Endothelial cell of umbilical vein (primary cell): ENCODE measurements at regions not wholly inside any gene's neighbourhood (a gene's known extent, or its start where the extent isn't known, plus 50 kb on each side); places are given as distances from the start of the nearest gene placed in this dataset.

Source experiments
- BruUV-seq: library from RNA; stranded (reverse); fragments of 400-500 nt; replicated peaks from 2 replicates; lab custom pipeline; 2021; lab: Mats Ljungman, UMichigan
- CTCF ChIA-PET: fragments of 300-600, 350-600 bp; sonication (Branson Sonifier 250); formaldehyde crosslinking; loops from one replicate; lab custom pipeline; 2021; ENCODE audit warnings: antibody characterized with exemption, inconsistent platforms; lab: Charles Lee
- POLR2A ChIA-PET: fragments of 300-600, 350-600 bp; sonication (Branson Sonifier 250); formaldehyde crosslinking; loops from one replicate; lab custom pipeline; 2021; ENCODE audit warnings: antibody characterized with exemption, inconsistent platforms; lab: Charles Lee
- DNase-seq: peaks from one replicate; pipeline ENCODE4 v3.0.0-alpha.2; 2011; ENCODE audit warnings: low read depth, low spot score
- FAIRE-seq: peaks from 2 replicates; lab custom pipeline; 2011; peaks lifted over from hg19 to GRCh38; lab: Jason Lieb, UNC
- H2AFZ ChIP-seq: 2 replicates; pipeline ENCODE4 v1.6.0; 2012; ENCODE audit warnings: low read depth, low read length, control low read depth, inconsistent platforms
- H3K27ac ChIP-seq: 2 replicates; pipeline ENCODE4 v1.5.1; 2011; ENCODE audit warnings: low read depth, mild to moderate bottlenecking, control low read depth, low read length, moderate library complexity; ENCODE audit not compliant: insufficient read depth
- H3K27me3 ChIP-seq, 2 experiments: 2 replicates each; pipeline versions ENCODE4 v1.6.0 to v1.6.1; 2011; ENCODE audit warnings: low read length in 2 of 2, mixed read lengths in 1 of 2; ENCODE audit not compliant: control insufficient read depth in 2 of 2, insufficient read depth in 2 of 2
- H3K36me3 ChIP-seq, 2 experiments: 2 replicates in 1 of 2; 3 replicates in 1 of 2; pipeline ENCODE4 v1.5.1; 2011; ENCODE audit warnings: low read length in 2 of 2, mild to moderate bottlenecking in 1 of 2, moderate library complexity in 1 of 2; ENCODE audit not compliant: control insufficient read depth in 2 of 2, insufficient read depth in 2 of 2; ENCODE audit errors: extremely low read depth in 1 of 2
- H3K4me1 ChIP-seq: 3 replicates; pipeline ENCODE4 v1.5.1; 2011; ENCODE audit warnings: mild to moderate bottlenecking, low read length; ENCODE audit not compliant: control insufficient read depth, insufficient read depth; ENCODE audit errors: extremely low read depth
- H3K4me2 ChIP-seq: 2 replicates; pipeline ENCODE4 v1.6.1; 2011; ENCODE audit warnings: low read length, control low read depth, mixed read lengths; ENCODE audit not compliant: insufficient read depth
- H3K4me3 ChIP-seq, 3 experiments: fragments of 200-600 bp in 1 of 3; sonication (generic), shearing (Covaris generic) in 1 of 3; replicated peaks in 1 of 3; 2 replicates each; pipeline ENCODE4 v1.5.1; 2011 to 2016; ENCODE audit warnings: control low read depth in 3 of 3, low read length in 3 of 3, mild to moderate bottlenecking in 2 of 3, inconsistent platforms in 1 of 3, low read depth in 1 of 3, moderate library complexity in 1 of 3; ENCODE audit not compliant: insufficient read depth in 1 of 3
- H3K79me2 ChIP-seq: 2 replicates; pipeline ENCODE4 v1.6.0; 2012; ENCODE audit warnings: low read length, inconsistent platforms; ENCODE audit not compliant: control insufficient read depth, insufficient read depth
- H3K9ac ChIP-seq: replicated peaks from 2 replicates; pipeline ENCODE3; 2011; ENCODE audit warnings: low read length, control low read depth; ENCODE audit not compliant: insufficient read depth; ENCODE audit errors: extremely low read depth
- H3K9me1 ChIP-seq: replicated peaks from 3 replicates; pipeline ENCODE4 v1.6.0; 2011; ENCODE audit warnings: mild to moderate bottlenecking, low read length; ENCODE audit not compliant: control insufficient read depth, insufficient read depth; ENCODE audit errors: extremely low read depth
- H3K9me3 ChIP-seq: replicated peaks from 2 replicates; pipeline ENCODE4 v1.5.1; 2012; ENCODE audit warnings: low read length, inconsistent platforms; ENCODE audit not compliant: control insufficient read depth, insufficient read depth
- H4K20me1 ChIP-seq: replicated peaks from 2 replicates; pipeline ENCODE3; 2011; ENCODE audit warnings: mild to moderate bottlenecking, low read length; ENCODE audit not compliant: control insufficient read depth, insufficient read depth; ENCODE audit errors: extremely low read depth
- CTCF ChIP-seq, 2 donors: IDR thresholded peaks; 1 replicate in 1 of 2; 2 replicates in 1 of 2; pipeline ENCODE4 v1.5.1; 2011; ENCODE audit warnings: low read length in 2 of 2, mild to moderate bottlenecking in 2 of 2, moderate library complexity in 2 of 2, control low read depth in 1 of 2, inconsistent platforms in 1 of 2, low read depth in 1 of 2; ENCODE audit not compliant: insufficient read depth in 1 of 2; ENCODE audit errors: extremely low read depth in 1 of 2
- EZH2 ChIP-seq: IDR thresholded peaks from 2 replicates; pipeline ENCODE4 v1.6.1; 2012; ENCODE audit warnings: borderline replicate concordance, low read depth, mild to moderate bottlenecking, moderate library complexity, low read length, inconsistent platforms; ENCODE audit not compliant: severe bottlenecking
- FOS ChIP-seq: IDR thresholded peaks from 2 replicates; pipeline ENCODE4 v1.6.1; 2011; ENCODE audit warnings: mild to moderate bottlenecking, low read length, moderate library complexity, borderline replicate concordance; ENCODE audit not compliant: insufficient read depth
- GATA2 ChIP-seq: IDR thresholded peaks from 2 replicates; pipeline ENCODE4 v1.7.0; 2011; ENCODE audit warnings: low read depth, mild to moderate bottlenecking, moderate library complexity, mixed read lengths, low read length; ENCODE audit not compliant: insufficient read length, insufficient read depth
- JUN ChIP-seq: IDR thresholded peaks from 2 replicates; pipeline ENCODE4 v1.6.1; 2011; ENCODE audit warnings: borderline replicate concordance, low read depth; ENCODE audit not compliant: insufficient read length, insufficient read depth
- MAX ChIP-seq: IDR thresholded peaks from 2 replicates; pipeline ENCODE4 v1.6.1; 2011; ENCODE audit not compliant: insufficient read depth, insufficient read length
- MYC ChIP-seq: IDR thresholded peaks from one replicate; pipeline ENCODE4 v1.6.1; 2011; ENCODE audit warnings: mild to moderate bottlenecking, low read depth, low read length
- POLR2A ChIP-seq: IDR thresholded peaks from 2 replicates; pipeline ENCODE4 v1.6.1; 2012; ENCODE audit warnings: low read depth, mild to moderate bottlenecking, control low read depth, low read length
- POLR2AphosphoS5 ChIP-seq: IDR thresholded peaks from 2 replicates; pipeline ENCODE4 v1.6.1; 2012; ENCODE audit warnings: low read depth, mild to moderate bottlenecking, control low read depth, low read length, moderate library complexity; ENCODE audit not compliant: insufficient read depth
- dilution Hi-C: fragments of 300-500 bp; cut with MboI; formaldehyde crosslinking; loops from one replicate; pipeline ENCODE4 v1.15.0; 2019; ENCODE audit warnings: low sequenced_read_pairs; ENCODE audit not compliant: extremely low pct_ligation_motif_present
- intact Hi-C: fragments of 100-400 bp; cut with micrococcal nuclease; formaldehyde crosslinking; loops from one replicate; pipeline ENCODE4 v1.10.0; 2022

GRCh38 chr14:100012478-100013327 is 52.5 kb upstream of the EVL start:
- intact Hi-C loops (no loop called here), dilution Hi-C loops (no loop called here)
- POLR2A ChIA-PET = no interaction called here
- H3K9me1 ChIP-seq = no peaks in the 10 kb centered on the region
- BruUV-seq = no TSS peak
- no peaks in the 10 kb centered on the region for H3K79me2 ChIP-seq
- H3K9me3 ChIP-seq = no peaks in the 10 kb centered on the region
- no peaks in the 10 kb centered on the region for H3K4me1 ChIP-seq
- TF ChIP-seq MYC = no peak
- TF ChIP-seq CTCF (IDR thresholded peaks at IDR 0.05; ENCODE audit: extremely low read depth in 1 of 2, insufficient read depth in 1 of 2, low read depth in 1 of 2, low read length in 2 of 2) = no peak
- TF ChIP-seq EZH2 = no peak
- no peak for TF ChIP-seq GATA2
- TF ChIP-seq POLR2A = no peak
- no peak for TF ChIP-seq JUN
- TF ChIP-seq MAX = no peak
- no peak for TF ChIP-seq FOS
- no peak for TF ChIP-seq POLR2AphosphoS5
- H4K20me1 ChIP-seq = no peaks in the 10 kb centered on the region
- no peak overlapping the region for H2AFZ ChIP-seq
- no peak overlapping the region for H3K4me2 ChIP-seq
- peak; percentile 40 for DNase-seq
- FAIRE-seq = no peak
- H3K9ac ChIP-seq = no peak overlapping the region
- H3K4me3 ChIP-seq = no peak overlapping the region
- no peak overlapping the region for H3K27ac ChIP-seq
- CTCF ChIA-PET = no interaction called here
- no peaks in the 10 kb centered on the region for H3K27me3 ChIP-seq
- H3K36me3 ChIP-seq = no peaks in the 10 kb centered on the region
